SK-N-SH (cell line): ENCODE measurements at regions not wholly inside any gene's neighbourhood (a gene's known extent, or its start where the extent isn't known, plus 50 kb on each side); places are given as distances from the start of the nearest gene placed in this dataset.
"Not testable (repeated sequence)": the region's sequence is repeated elsewhere in the genome, so short reads cannot be mapped to it uniquely, and the experiment has no call there.

Source experiments
- EP300 ChIP-seq, 2 experiments: IDR thresholded peaks; 2 replicates each; pipeline versions ENCODE4 v1.4.0 to v1.6.1; 2012; ENCODE audit warnings: borderline replicate concordance in 1 of 2, low read depth in 1 of 2, low read length in 1 of 2
- FOXM1 ChIP-seq: IDR thresholded peaks from 2 replicates; pipeline ENCODE4 v1.4.0; 2012; ENCODE audit warnings: low read depth, mild to moderate bottlenecking
- JUND ChIP-seq: IDR thresholded peaks from 2 replicates; pipeline ENCODE4 v1.4.0; 2012
- NRF1 ChIP-seq: IDR thresholded peaks from 2 replicates; pipeline ENCODE4 v1.6.1; 2012; ENCODE audit warnings: low read depth, mild to moderate bottlenecking, low read length
- POLR2AphosphoS5 ChIP-seq: IDR thresholded peaks from 2 replicates; pipeline ENCODE4 v1.6.1; 2012; ENCODE audit warnings: low read depth, low read length
- RAD21 ChIP-seq: IDR thresholded peaks from 2 replicates; pipeline ENCODE4 v1.6.1; 2012; ENCODE audit warnings: mild to moderate bottlenecking, low read length
- RFX5 ChIP-seq: IDR thresholded peaks from 2 replicates; pipeline ENCODE4 v1.6.1; 2012; ENCODE audit warnings: mild to moderate bottlenecking, improper control_type of control experiment, low read length
- SIN3A ChIP-seq: IDR thresholded peaks from 2 replicates; pipeline ENCODE4 v1.6.1; 2012; ENCODE audit warnings: low read depth, mild to moderate bottlenecking, low read length, moderate library complexity, borderline replicate concordance
- SMC3 ChIP-seq: IDR thresholded peaks from 2 replicates; pipeline ENCODE4 v1.6.1; 2012; ENCODE audit warnings: low read depth, low read length, improper control_type of control experiment
- TAF1 ChIP-seq: IDR thresholded peaks from 2 replicates; pipeline ENCODE4 v1.6.1; 2012; ENCODE audit warnings: low read depth, mild to moderate bottlenecking, low read length, moderate library complexity, borderline replicate concordance
- YY1 ChIP-seq: IDR thresholded peaks from 2 replicates; pipeline ENCODE4 v1.4.0; 2012; ENCODE audit warnings: low read depth, mild to moderate bottlenecking
- TF ChIP-seq, protein P1 (sequence below): fragments of 200-600 bp; sonication (generic); IDR thresholded peaks from 2 replicates; pipeline ENCODE4 v1.6.1; 2017; ENCODE audit warnings: antibody characterized with exemption, mild to moderate bottlenecking, moderate library complexity
- TF ChIP-seq, protein P2 (sequence below): IDR thresholded peaks from 2 replicates; pipeline ENCODE4 v1.4.0; 2012; ENCODE audit warnings: low read depth
- TF ChIP-seq, protein P3 (sequence below): IDR thresholded peaks from 2 replicates; pipeline ENCODE4 v1.4.0; 2012; ENCODE audit warnings: low read depth, borderline replicate concordance

DNA sequence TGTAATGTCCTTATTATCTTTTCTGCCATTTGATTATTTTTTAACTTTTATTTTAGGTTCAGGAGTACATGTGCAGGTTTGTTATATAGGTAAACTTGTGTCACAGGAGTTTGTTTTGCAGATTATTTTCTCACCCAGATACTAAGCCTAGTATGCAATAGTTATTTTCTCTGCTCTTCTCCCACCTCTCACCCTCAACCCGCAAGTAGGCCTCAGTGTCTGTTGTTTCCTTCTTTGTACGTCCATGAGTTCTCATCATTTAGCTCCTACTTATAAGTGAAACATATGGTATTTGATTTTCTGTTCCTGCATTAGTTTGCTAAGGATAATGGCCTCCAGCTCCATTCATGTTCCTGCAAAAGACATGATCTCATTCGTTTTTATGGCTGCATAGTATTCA lies 270.0 kb downstream of the BTG1 start:
- TF ChIP-seq NRF1; POLR2AphosphoS5; YY1; FOXM1; EP300 (IDR thresholded peaks at IDR 0.05; ENCODE audit: borderline replicate concordance in 1 of 2, low read depth in 1 of 2, low read length in 1 of 2); RAD21; SIN3A; SMC3; TAF1; RFX5; JUND: not testable (repeated sequence)
- TF ChIP-seq, protein P1, sequence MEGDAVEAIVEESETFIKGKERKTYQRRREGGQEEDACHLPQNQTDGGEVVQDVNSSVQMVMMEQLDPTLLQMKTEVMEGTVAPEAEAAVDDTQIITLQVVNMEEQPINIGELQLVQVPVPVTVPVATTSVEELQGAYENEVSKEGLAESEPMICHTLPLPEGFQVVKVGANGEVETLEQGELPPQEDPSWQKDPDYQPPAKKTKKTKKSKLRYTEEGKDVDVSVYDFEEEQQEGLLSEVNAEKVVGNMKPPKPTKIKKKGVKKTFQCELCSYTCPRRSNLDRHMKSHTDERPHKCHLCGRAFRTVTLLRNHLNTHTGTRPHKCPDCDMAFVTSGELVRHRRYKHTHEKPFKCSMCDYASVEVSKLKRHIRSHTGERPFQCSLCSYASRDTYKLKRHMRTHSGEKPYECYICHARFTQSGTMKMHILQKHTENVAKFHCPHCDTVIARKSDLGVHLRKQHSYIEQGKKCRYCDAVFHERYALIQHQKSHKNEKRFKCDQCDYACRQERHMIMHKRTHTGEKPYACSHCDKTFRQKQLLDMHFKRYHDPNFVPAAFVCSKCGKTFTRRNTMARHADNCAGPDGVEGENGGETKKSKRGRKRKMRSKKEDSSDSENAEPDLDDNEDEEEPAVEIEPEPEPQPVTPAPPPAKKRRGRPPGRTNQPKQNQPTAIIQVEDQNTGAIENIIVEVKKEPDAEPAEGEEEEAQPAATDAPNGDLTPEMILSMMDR: not testable (repeated sequence)
- TF ChIP-seq, protein P2, sequence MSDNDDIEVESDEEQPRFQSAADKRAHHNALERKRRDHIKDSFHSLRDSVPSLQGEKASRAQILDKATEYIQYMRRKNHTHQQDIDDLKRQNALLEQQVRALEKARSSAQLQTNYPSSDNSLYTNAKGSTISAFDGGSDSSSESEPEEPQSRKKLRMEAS: not testable (repeated sequence)
- TF ChIP-seq, protein P3, sequence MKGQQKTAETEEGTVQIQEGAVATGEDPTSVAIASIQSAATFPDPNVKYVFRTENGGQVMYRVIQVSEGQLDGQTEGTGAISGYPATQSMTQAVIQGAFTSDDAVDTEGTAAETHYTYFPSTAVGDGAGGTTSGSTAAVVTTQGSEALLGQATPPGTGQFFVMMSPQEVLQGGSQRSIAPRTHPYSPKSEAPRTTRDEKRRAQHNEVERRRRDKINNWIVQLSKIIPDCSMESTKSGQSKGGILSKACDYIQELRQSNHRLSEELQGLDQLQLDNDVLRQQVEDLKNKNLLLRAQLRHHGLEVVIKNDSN: not testable (repeated sequence)
